H1 (cell line): ENCODE measurements at regions not wholly inside any gene's neighbourhood (a gene's known extent, or its start where the extent isn't known, plus 50 kb on each side); places are given as distances from the start of the nearest gene placed in this dataset.

Experiments used
- ATF3 ChIP-seq: IDR thresholded peaks from 2 replicates; pipeline ENCODE4 v1.6.1; 2011; ENCODE audit warnings: low read depth, mild to moderate bottlenecking, low read length; ENCODE audit not compliant: insufficient read depth
- EGR1 ChIP-seq: IDR thresholded peaks from 2 replicates; pipeline ENCODE4 v1.6.1; 2011; ENCODE audit warnings: low read depth, low read length, borderline replicate concordance
- JUN ChIP-seq: IDR thresholded peaks from 2 replicates; pipeline ENCODE4 v1.6.1; 2011; ENCODE audit warnings: low read depth, mild to moderate bottlenecking, improper control_type of control experiment, low read length
- KDM4A ChIP-seq: IDR thresholded peaks from one replicate; pipeline ENCODE4 v1.7.1; 2012; ENCODE audit warnings: low read depth, mild to moderate bottlenecking, moderate library complexity, low read length, inconsistent platforms; ENCODE audit not compliant: severe bottlenecking
- PHF8 ChIP-seq: fragments of 200-600 bp; sonication (generic); conservative IDR thresholded peaks from 2 replicates; pipeline ENCODE4 v1.7.1; 2012; ENCODE audit warnings: low read depth, mild to moderate bottlenecking, inconsistent platforms, low read length, moderate library complexity

GRCh38 chrX:123093792-123094191 lies 90.3 kb upstream of the GRIA3 start (continued):
- no peak for TF ChIP-seq PHF8
- no peak for TF ChIP-seq ATF3
- TF ChIP-seq KDM4A, result no peak
- no peak for TF ChIP-seq JUN
- TF ChIP-seq EGR1, result no peak
- TF ChIP-seq, all 59 proteins: peak for 0
